RWPE1 (cell line): ENCODE measurements at regions not wholly inside any gene's neighbourhood (a gene's known extent, or its start where the extent isn't known, plus 50 kb on each side); places are given as distances from the start of the nearest gene placed in this dataset.
"Not testable (repeated sequence)": the region's sequence is repeated elsewhere in the genome, so short reads cannot be mapped to it uniquely, and the experiment has no call there.

ENCODE experiments used
- CTCF ChIA-PET: fragments of 350-600 bp; sonication (Branson Sonifier 250); formaldehyde crosslinking; extraction: SDS; loops from one replicate; lab custom pipeline; 2021; lab: Yijun Ruan, JAX
- POLR2A ChIA-PET: fragments of 400-600 bp; formaldehyde crosslinking; extraction: SDS; loops from one replicate; lab custom pipeline; 2020; ENCODE audit warnings: antibody characterized with exemption; ENCODE audit not compliant: low non-redundant PET; lab: Yijun Ruan, JAX
- DNase-seq: peaks from one replicate; pipeline ENCODE4 v3.0.0; 2012; ENCODE audit warnings: low spot score
- H3K27ac ChIP-seq: fragments of 450-650 bp; 2 replicates; pipeline ENCODE4 v1.5.1; 2017
- TF ChIP-seq, protein P1 (sequence below): fragments of 450-650 bp; conservative IDR thresholded peaks from 2 replicates; pipeline ENCODE4 v1.5.1; 2017; ENCODE audit warnings: low read depth, mild to moderate bottlenecking

DNA sequence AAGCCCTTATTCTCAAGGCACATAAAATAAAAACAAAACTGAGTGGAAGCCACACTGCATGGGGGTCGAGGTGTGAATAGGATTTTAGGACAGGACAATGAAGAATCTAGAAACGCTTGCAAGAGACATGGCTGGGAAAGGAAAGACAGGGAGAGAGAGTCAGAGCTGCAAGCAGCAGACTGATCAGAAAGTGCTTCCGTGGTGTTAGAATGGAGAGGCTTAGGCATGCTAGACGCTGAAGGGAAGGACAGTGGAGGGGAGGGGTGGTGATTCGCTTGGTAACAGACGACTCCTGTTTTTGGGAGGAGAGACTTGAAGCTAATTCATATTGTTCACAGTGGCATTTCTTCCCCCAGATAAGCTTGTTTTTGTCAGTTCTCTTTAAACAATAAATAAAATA is 173.5 kb downstream of the AIPL1 start:
- ChIA-PET CTCF (no interaction called here), POLR2A (no interaction called here)
- TF ChIP-seq, protein P1, sequence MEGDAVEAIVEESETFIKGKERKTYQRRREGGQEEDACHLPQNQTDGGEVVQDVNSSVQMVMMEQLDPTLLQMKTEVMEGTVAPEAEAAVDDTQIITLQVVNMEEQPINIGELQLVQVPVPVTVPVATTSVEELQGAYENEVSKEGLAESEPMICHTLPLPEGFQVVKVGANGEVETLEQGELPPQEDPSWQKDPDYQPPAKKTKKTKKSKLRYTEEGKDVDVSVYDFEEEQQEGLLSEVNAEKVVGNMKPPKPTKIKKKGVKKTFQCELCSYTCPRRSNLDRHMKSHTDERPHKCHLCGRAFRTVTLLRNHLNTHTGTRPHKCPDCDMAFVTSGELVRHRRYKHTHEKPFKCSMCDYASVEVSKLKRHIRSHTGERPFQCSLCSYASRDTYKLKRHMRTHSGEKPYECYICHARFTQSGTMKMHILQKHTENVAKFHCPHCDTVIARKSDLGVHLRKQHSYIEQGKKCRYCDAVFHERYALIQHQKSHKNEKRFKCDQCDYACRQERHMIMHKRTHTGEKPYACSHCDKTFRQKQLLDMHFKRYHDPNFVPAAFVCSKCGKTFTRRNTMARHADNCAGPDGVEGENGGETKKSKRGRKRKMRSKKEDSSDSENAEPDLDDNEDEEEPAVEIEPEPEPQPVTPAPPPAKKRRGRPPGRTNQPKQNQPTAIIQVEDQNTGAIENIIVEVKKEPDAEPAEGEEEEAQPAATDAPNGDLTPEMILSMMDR, result no peak

DNA sequence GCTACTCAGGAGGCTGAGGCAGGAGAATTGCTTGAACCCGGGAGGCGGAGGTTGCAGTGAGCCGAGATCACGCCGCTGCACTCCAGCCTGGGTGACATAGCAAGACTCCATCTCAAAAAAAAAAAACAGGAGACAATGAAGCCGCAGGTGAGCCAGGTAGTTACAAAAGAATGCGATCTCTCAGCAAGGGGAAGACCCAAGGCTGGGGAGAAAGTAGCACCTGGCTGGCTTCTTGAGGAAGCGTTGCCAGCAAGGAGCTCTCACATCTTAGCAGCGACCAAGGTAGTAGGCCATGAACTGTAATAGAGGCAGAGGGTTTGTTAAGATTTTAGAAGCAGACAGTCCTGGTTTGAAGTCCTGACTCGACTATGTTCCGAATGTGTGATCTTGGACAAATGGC is 175.0 kb downstream of the AIPL1 start:
- DNase-seq, result no peak

More for the DNA sequence above, 173.5 kb downstream of the AIPL1 start:
- DNase-seq, result no peak
- no peak overlapping the region for H3K27ac ChIP-seq

DNA sequence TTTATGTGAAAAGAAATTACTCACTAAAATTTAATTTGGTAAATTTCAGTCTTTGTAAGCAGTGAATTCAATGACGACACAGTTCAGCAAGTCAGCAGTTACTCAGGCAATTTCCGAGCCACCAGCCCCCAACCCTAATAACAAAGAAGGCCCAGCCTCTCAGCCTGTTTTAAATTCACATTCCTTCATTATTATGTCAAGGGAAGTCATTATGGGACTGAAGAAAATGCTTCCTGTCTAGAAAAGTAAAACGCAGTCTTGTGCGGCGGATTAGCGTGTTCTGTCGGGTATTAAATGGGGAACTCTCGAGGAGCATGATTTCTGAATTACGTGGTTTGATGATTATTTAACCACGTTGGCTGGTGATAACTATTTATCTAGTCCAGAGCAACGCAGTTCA is 177.6 kb downstream of the AIPL1 start:
- ChIA-PET CTCF (no interaction called here), POLR2A (no interaction called here)
- DNase-seq, result no peak
- TF ChIP-seq, protein P1, result no peak
- peak overlapping the region; percentile 55; the same call in 1 of the 2 replicates for H3K27ac ChIP-seq

More for the DNA sequence above, 175.0 kb downstream of the AIPL1 start:
- ChIA-PET POLR2A (no interaction called here), CTCF (interaction anchor here (0.6 kb wide), 1 partner anchor 8 kb away, joined by 6 read pairs; no protein-coding TSS in a partner anchor)
- TF ChIP-seq, protein P1, result no peak
- no peak overlapping the region for H3K27ac ChIP-seq

DNA sequence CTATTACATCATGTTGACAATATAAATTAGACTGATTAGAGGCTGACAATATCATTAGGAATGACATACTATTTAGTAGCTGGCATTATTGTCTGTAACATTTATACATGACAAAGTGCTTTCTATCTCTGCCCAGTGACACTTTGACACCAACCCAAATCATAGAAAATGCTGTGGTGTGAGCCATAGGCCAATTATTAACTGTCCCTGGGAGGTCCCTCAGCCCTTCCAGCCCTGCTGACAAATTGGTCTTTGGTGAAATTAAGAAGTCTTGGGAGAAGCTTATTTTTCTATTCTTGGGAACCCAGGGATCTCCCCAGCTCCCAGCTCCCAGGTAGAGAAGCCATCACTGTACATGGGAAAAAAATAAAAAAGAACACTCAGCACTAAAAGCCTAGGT is 179.6 kb downstream of the AIPL1 start:
- no peak overlapping the region for H3K27ac ChIP-seq
- TF ChIP-seq, protein P1, result no peak
- no peak for DNase-seq
- ChIA-PET CTCF (interaction anchor here (0.7 to 1.1 kb wide), 2 partner anchors 67 to 541 kb away, joined by 3 to 11 read pairs; no protein-coding TSS in a partner anchor), POLR2A (no interaction called here)

DNA sequence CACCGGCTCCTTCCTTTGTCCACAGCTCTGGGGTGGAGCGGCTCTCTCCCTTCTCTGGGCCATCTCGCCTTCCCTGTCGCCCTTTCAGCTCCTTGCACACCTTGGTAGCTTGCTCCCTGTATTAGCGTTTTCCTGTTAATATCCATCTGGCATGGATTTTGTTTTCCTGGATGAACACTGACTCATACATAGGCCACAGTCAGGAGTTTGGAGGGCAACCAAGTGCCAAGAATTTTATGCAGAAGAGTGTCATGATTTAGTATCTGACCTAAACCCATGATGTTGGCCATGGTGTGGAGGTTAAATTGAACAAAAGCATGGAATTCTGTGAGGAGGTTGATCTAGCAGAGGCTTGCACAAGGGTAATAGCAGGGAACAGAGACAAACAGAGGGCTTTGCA is 180.9 kb downstream of the AIPL1 start:
- peak; percentile 29 for DNase-seq
- CTCF ChIA-PET, result no interaction called here
- POLR2A ChIA-PET, result interaction anchor here (0.6 kb wide), 1 partner anchor 495 kb away, joined by 3 read pairs; no protein-coding TSS in a partner anchor
- peak overlapping the region; percentile 77 for H3K27ac ChIP-seq
- TF ChIP-seq, protein P1, result no peak

DNA sequence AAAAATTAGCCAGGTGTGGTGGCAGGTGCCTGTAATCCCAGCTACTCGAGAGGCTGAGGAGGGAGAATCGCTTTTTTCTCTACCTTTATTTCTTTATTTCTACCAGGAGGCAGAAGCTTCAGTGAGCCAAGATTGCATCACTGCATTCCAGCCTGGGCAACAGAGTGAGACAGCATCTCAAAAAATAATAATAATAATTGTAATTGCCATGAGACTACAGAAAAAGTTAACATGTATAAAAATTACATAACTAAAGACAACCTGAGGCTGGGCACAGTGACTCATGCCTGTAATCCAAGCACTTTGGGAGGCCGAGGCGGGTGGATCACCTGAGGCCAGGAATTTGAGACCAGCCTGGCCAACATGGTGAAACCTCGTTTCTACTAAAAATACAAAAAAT is 181.5 kb downstream of the WSCD1 start:
- DNase-seq, CTCF ChIA-PET, POLR2A ChIA-PET: not testable (repeated sequence)
- H3K27ac ChIP-seq, result peak overlapping the region; percentile 60

DNA sequence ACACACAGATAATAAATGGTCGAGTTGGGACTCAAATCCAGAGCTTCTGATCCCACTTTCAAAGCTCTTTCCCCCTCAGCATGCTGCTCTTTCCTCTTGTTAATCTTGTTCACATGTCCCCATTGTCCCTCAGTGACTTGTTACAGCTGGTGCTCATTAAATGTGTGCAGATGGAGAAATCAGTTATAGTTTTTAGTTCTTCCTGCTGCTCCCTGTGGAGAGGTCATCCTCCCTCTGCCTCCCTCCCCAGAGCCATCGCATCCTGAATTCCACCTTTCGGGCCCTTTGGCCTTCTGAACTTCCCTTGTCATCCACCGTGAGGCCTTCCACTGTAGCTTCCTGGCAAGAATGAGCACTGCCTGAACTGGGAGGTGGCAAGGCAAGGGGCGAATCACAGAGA is 179.6 kb downstream of the WSCD1 start:
- TF ChIP-seq, protein P1, result no peak
- DNase-seq, result no peak
- ChIA-PET POLR2A (no interaction called here), CTCF (no interaction called here)
- H3K27ac ChIP-seq, result no peak overlapping the region
